Fibroblast of lung (primary cell): ENCODE measurements at regions not wholly inside any gene's neighbourhood (a gene's known extent, or its start where the extent isn't known, plus 50 kb on each side); places are given as distances from the start of the nearest gene placed in this dataset.

Experiments
- DNase-seq, 2 donors: peaks; one replicate each; pipeline versions ENCODE4 v3.0.0 to v3.0.0-alpha.2; 2010; ENCODE audit warnings: low read depth in 2 of 2
- H2AFZ ChIP-seq: 2 replicates; pipeline ENCODE4 v1.5.1; 2012; ENCODE audit warnings: low read length, control low read depth, inconsistent platforms
- H3K27ac ChIP-seq: 2 replicates; pipeline ENCODE4 v1.5.1; 2011; ENCODE audit warnings: low read length, control low read depth; ENCODE audit not compliant: insufficient read depth
- H3K27me3 ChIP-seq: 2 replicates; pipeline ENCODE4 v1.5.1; 2011; ENCODE audit warnings: mild to moderate bottlenecking, low read length; ENCODE audit not compliant: control insufficient read depth, insufficient read depth
- H3K36me3 ChIP-seq: 2 replicates; pipeline ENCODE4 v1.5.1; 2011; ENCODE audit warnings: low read length; ENCODE audit not compliant: control insufficient read depth, insufficient read depth
- H3K4me1 ChIP-seq: 2 replicates; pipeline ENCODE4 v1.5.1; 2011; ENCODE audit warnings: low read length; ENCODE audit not compliant: control insufficient read depth, insufficient read depth; ENCODE audit errors: extremely low read depth
- H3K4me2 ChIP-seq: 2 replicates; pipeline ENCODE4 v1.5.1; 2011; ENCODE audit warnings: low read length, control low read depth; ENCODE audit not compliant: insufficient read depth; ENCODE audit errors: extremely low read depth
- H3K4me3 ChIP-seq, 4 experiments: fragments of 200-600 bp in 1 of 4; sonication (generic) in 1 of 4; replicated peaks in 1 of 4; 2 replicates each; pipeline ENCODE4 v1.5.1; 2011 to 2016; ENCODE audit warnings: low read length in 4 of 4, low read depth in 3 of 4, mild to moderate bottlenecking in 3 of 4, control low read depth in 2 of 4, inconsistent platforms in 1 of 4, mixed read lengths in 1 of 4; ENCODE audit not compliant: insufficient read depth in 1 of 4; ENCODE audit errors: control extremely low read depth in 1 of 4
- H3K79me2 ChIP-seq: 2 replicates; pipeline ENCODE4 v1.5.1; 2012; ENCODE audit warnings: mild to moderate bottlenecking, low read length, inconsistent platforms; ENCODE audit not compliant: control insufficient read depth, insufficient read depth
- H3K9ac ChIP-seq: 2 replicates; pipeline ENCODE4 v1.5.1; 2011; ENCODE audit warnings: mild to moderate bottlenecking, low read length, control low read depth; ENCODE audit not compliant: insufficient read depth
- H3K9me3 ChIP-seq: 2 replicates; pipeline ENCODE4 v1.5.1; 2012; ENCODE audit warnings: low read depth, low read length; ENCODE audit not compliant: control insufficient read depth, insufficient read depth
- H4K20me1 ChIP-seq: 2 replicates; pipeline ENCODE4 v1.5.1; 2011; ENCODE audit warnings: low read length; ENCODE audit not compliant: control insufficient read depth, insufficient read depth; ENCODE audit errors: extremely low read depth
- CTCF ChIP-seq, 2 donors: IDR thresholded peaks in 1 of 2; conservative IDR thresholded peaks in 1 of 2; 1 replicate in 1 of 2; 2 replicates in 1 of 2; pipeline ENCODE4 v1.5.1; 2011 to 2012; ENCODE audit warnings: low read length in 2 of 2, control low read depth in 1 of 2, inconsistent platforms in 1 of 2, low read depth in 1 of 2, mild to moderate bottlenecking in 1 of 2
- EZH2 ChIP-seq: IDR thresholded peaks from 2 replicates; pipeline ENCODE4 v1.5.1; 2012; ENCODE audit warnings: low read length, control low read depth, mild to moderate bottlenecking; ENCODE audit errors: missing control alignments

- H3K36me3 ChIP-seq, result no peaks in the 10 kb centered on the region
Observed at GRCh38 chr3:13215940-13216546, 142.8 kb upstream of the IQSEC1 start.

GRCh38 chr3:13214847-13215472 is 141.7 kb upstream of the IQSEC1 start:
- H3K9me3 ChIP-seq, result no peaks in the 10 kb centered on the region
- no peaks in the 10 kb centered on the region for H3K27me3 ChIP-seq
- H2AFZ ChIP-seq, result no peak overlapping the region
- TF ChIP-seq EZH2, result no peak
- TF ChIP-seq CTCF (conservative IDR thresholded peaks at IDR 0.05 in 1 of 2, IDR thresholded peaks at IDR 0.05 in 1 of 2; ENCODE audit: low read depth in 1 of 2, low read length in 2 of 2), result no peak
- no peak overlapping the region for H3K9ac ChIP-seq
- H3K4me2 ChIP-seq, result no peak overlapping the region
- H3K4me3 ChIP-seq, result no peak overlapping the region
- no peaks in the 10 kb centered on the region for H4K20me1 ChIP-seq
- no peaks in the 10 kb centered on the region for H3K36me3 ChIP-seq
- no peak for DNase-seq
- H3K79me2 ChIP-seq, result no peaks in the 10 kb centered on the region
- no peaks in the 10 kb centered on the region for H3K4me1 ChIP-seq
- no peak overlapping the region for H3K27ac ChIP-seq

More at GRCh38 chr3:13215940-13216546, 142.8 kb upstream of the IQSEC1 start:
- Histone ChIP-seq H3K4me1 (no peaks in the 10 kb centered on the region), H4K20me1 (no peaks in the 10 kb centered on the region), H2AFZ (no peak overlapping the region), H3K27ac (no peak overlapping the region), H3K9ac (no peak overlapping the region), H3K9me3 (no peaks in the 10 kb centered on the region), H3K4me2 (no peak overlapping the region), H3K4me3 (no peak overlapping the region), H3K27me3 (no peaks in the 10 kb centered on the region), H3K79me2 (no peaks in the 10 kb centered on the region)
- no peak for TF ChIP-seq EZH2
- peak; percentile 17 to 87 for DNase-seq

DNA sequence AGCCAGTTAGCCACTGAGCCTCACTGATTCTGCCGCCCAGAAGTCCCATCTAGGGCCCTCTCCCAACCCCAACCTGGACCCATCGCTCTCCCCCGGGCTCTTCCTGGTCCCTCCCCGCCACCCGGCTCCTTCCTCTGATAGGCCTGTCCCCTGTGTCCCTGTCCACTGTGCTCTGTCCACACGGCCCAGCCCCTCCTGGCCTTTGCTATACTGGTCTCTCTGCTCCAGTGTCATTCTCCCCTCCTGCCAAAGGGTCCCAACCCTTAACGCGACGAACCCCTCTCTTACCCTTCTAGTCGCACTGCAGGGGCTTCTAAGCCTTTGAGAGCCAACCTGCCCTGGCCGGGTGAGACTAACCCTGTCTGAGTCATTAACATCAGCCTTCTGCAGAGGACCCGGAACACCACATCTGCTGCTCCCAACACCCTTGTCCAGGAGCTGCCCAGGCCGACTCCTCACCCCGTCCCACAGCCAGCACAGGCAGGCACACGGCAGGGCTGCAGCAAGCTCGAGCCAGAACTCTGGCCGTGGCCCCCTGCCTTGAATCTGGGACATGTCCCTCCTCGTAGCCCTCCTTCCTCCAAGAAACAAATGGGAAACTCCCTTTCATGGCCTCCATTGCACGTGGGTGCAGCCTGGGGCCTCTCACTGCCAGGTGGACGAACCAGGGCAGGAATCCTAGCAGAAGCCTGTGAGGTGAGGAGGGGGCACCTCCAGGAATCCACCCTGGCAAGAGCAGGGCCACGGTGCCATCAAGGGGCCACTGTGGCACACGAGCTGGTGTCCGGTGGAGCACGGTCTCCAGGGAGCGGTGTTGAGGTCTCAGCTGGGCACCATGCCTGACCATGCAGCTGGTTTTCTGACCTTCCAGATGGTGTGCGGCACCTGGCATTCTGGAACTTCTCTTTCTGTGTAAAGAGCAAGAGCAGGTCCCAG is 140.9 kb upstream of the IQSEC1 start:
- no peaks in the 10 kb centered on the region for H3K36me3 ChIP-seq
- H2AFZ ChIP-seq, result no peak overlapping the region
- no peaks in the 10 kb centered on the region for H3K79me2 ChIP-seq
- no peak overlapping the region for H3K4me2 ChIP-seq
- no peak overlapping the region for H3K4me3 ChIP-seq
- no peaks in the 10 kb centered on the region for H4K20me1 ChIP-seq
- TF ChIP-seq EZH2 (no peak), CTCF (conservative IDR thresholded peaks at IDR 0.05 in 1 of 2, IDR thresholded peaks at IDR 0.05 in 1 of 2; ENCODE audit: low read depth in 1 of 2, low read length in 2 of 2) (no peak)
- DNase-seq, result no peak
- no peaks in the 10 kb centered on the region for H3K9me3 ChIP-seq
- H3K4me1 ChIP-seq, result no peaks in the 10 kb centered on the region
- no peak overlapping the region for H3K9ac ChIP-seq
- no peak overlapping the region for H3K27ac ChIP-seq
- H3K27me3 ChIP-seq, result no peaks in the 10 kb centered on the region
